KMS-11 (cell line): ENCODE measurements at regions not wholly inside any gene's neighbourhood (a gene's known extent, or its start where the extent isn't known, plus 50 kb on each side); places are given as distances from the start of the nearest gene placed in this dataset.

Source experiments
- H2AFZ ChIP-seq: fragments of 200-600 bp; sonication (generic); 2 replicates; pipeline ENCODE4 v1.6.1; 2016; ENCODE audit warnings: antibody characterized with exemption, mixed run types, low read depth
- H3K27ac ChIP-seq: fragments of 200-600 bp; sonication (generic); 2 replicates; pipeline ENCODE4 v1.6.1; 2016; ENCODE audit warnings: mild to moderate bottlenecking, mixed run types
- H3K27me3 ChIP-seq: fragments of 200-600 bp; sonication (generic); 2 replicates; pipeline ENCODE4 v1.6.1; 2017; ENCODE audit warnings: mild to moderate bottlenecking, low read depth, mixed run types, moderate library complexity; ENCODE audit not compliant: insufficient read depth
- H3K36me3 ChIP-seq: fragments of 200-600 bp; sonication (generic); 2 replicates; pipeline ENCODE4 v1.6.1; 2017; ENCODE audit warnings: mild to moderate bottlenecking, mixed run types; ENCODE audit not compliant: insufficient read depth
- H3K4me1 ChIP-seq: fragments of 200-600 bp; sonication (generic); 2 replicates; pipeline ENCODE4 v1.6.1; 2016; ENCODE audit warnings: mild to moderate bottlenecking, low read depth, mixed run types; ENCODE audit not compliant: poor library complexity, severe bottlenecking
- H3K4me2 ChIP-seq: fragments of 200-600 bp; sonication (generic); 2 replicates; pipeline ENCODE4 v1.7.0; 2016; ENCODE audit warnings: mild to moderate bottlenecking, mixed run types
- H3K4me3 ChIP-seq: fragments of 200-600 bp; sonication (generic); IDR thresholded peaks from 2 replicates; pipeline ENCODE4 v1.6.1; 2017; ENCODE audit warnings: low read depth, low read length, mixed read lengths; ENCODE audit not compliant: insufficient read depth
- H3K79me2 ChIP-seq: fragments of 200-600 bp; sonication (generic); 2 replicates; pipeline ENCODE4 v1.6.1; 2016; ENCODE audit warnings: low read depth, mixed run types; ENCODE audit not compliant: insufficient read depth
- H3K9ac ChIP-seq: fragments of 200-600 bp; sonication (generic); 2 replicates; pipeline ENCODE4 v1.6.1; 2016; ENCODE audit warnings: mild to moderate bottlenecking, mixed run types
- H4K20me1 ChIP-seq: fragments of 200-600 bp; sonication (generic); 2 replicates; pipeline ENCODE4 v1.6.1; 2016; ENCODE audit warnings: mild to moderate bottlenecking, mixed run types; ENCODE audit not compliant: insufficient read depth
- CTCF ChIP-seq: fragments of 200-600 bp; sonication (generic); conservative IDR thresholded peaks from 2 replicates; pipeline ENCODE4 v1.6.1; 2017; ENCODE audit warnings: low read depth, mild to moderate bottlenecking, antibody characterized with exemption, low read length, moderate library complexity, mixed read lengths

GRCh38 chr6:112841553-112842329 is 494.6 kb downstream of the RFPL4B start:
- Histone ChIP-seq H3K4me1 (no peaks in the 10 kb centered on the region), H2AFZ (no peak overlapping the region), H3K27ac (no peak overlapping the region), H3K27me3 (no peaks in the 10 kb centered on the region), H3K36me3 (no peaks in the 10 kb centered on the region), H3K9ac (no peak overlapping the region), H3K4me3 (no peak overlapping the region), H3K4me2 (no peak overlapping the region), H3K79me2 (no peaks in the 10 kb centered on the region), H4K20me1 (no peaks in the 10 kb centered on the region)
- TF ChIP-seq CTCF = no peak

- Histone ChIP-seq H3K79me2 (no peaks in the 10 kb centered on the region), H3K9ac (no peak overlapping the region), H3K36me3 (no peaks in the 10 kb centered on the region), H3K27ac (no peak overlapping the region), H3K27me3 (no peaks in the 10 kb centered on the region), H3K4me3 (no peak overlapping the region), H4K20me1 (no peaks in the 10 kb centered on the region), H3K4me2 (no peak overlapping the region), H3K4me1 (no peaks in the 10 kb centered on the region), H2AFZ (no peak overlapping the region)
- no peak for TF ChIP-seq CTCF
Measured at GRCh38 chr6:112842330-112842685, 495.2 kb downstream of the RFPL4B start.

- Histone ChIP-seq H3K4me1 (no peaks in the 10 kb centered on the region), H3K79me2 (no peaks in the 10 kb centered on the region), H3K27me3 (no peaks in the 10 kb centered on the region), H3K36me3 (no peaks in the 10 kb centered on the region), H4K20me1 (no peaks in the 10 kb centered on the region), H3K4me3 (no peak overlapping the region), H3K4me2 (no peak overlapping the region), H3K9ac (no peak overlapping the region), H3K27ac (no peak overlapping the region), H2AFZ (no peak overlapping the region)
- no peak for TF ChIP-seq CTCF
Measured at GRCh38 chr6:112846681-112847080, 499.6 kb downstream of the RFPL4B start.

- no peak overlapping the region for H3K9ac ChIP-seq
- TF ChIP-seq CTCF = no peak
- H3K4me1 ChIP-seq = no peaks in the 10 kb centered on the region
- no peaks in the 10 kb centered on the region for H3K79me2 ChIP-seq
- H3K27ac ChIP-seq = no peak overlapping the region
- H3K36me3 ChIP-seq = no peaks in the 10 kb centered on the region
- H4K20me1 ChIP-seq = no peaks in the 10 kb centered on the region
- H2AFZ ChIP-seq = no peak overlapping the region
- no peak overlapping the region for H3K4me2 ChIP-seq
- H3K27me3 ChIP-seq = no peaks in the 10 kb centered on the region
- no peak overlapping the region for H3K4me3 ChIP-seq
Measured at GRCh38 chr6:112851146-112851545, 504.0 kb downstream of the RFPL4B start.
